Caco-2 (cell line): ENCODE measurements at regions not wholly inside any gene's neighbourhood (a gene's known extent, or its start where the extent isn't known, plus 50 kb on each side); places are given as distances from the start of the nearest gene placed in this dataset.

Experiments used
- BruUV-seq: library from RNA; stranded (reverse); fragments of 400-500 nt; replicated peaks from 2 replicates; lab custom pipeline; 2021; lab: Mats Ljungman, UMichigan
- CTCF ChIA-PET: fragments of 300-600 bp; sonication (Branson Sonifier 250); formaldehyde crosslinking; loops from one replicate; lab custom pipeline; 2022; ENCODE audit warnings: antibody characterized with exemption; lab: Charles Lee
- POLR2A ChIA-PET: fragments of 300-600 bp; sonication (Branson Sonifier 250); formaldehyde crosslinking; loops from one replicate; lab custom pipeline; 2022; ENCODE audit warnings: antibody characterized with exemption; lab: Charles Lee
- DNase-seq, 2 experiments: peaks; one replicate each; pipeline versions ENCODE4 v3.0.0 to v3.0.0-alpha.2; 2020 to 2022
- H3K27me3 ChIP-seq: replicated peaks from 2 replicates; pipeline ENCODE4 v1.6.0; 2011; ENCODE audit warnings: low read length; ENCODE audit not compliant: control insufficient read depth, insufficient read depth
- H3K36me3 ChIP-seq: 2 replicates; pipeline ENCODE4 v1.5.1; 2011; ENCODE audit warnings: low read length; ENCODE audit not compliant: control insufficient read depth, insufficient read depth
- H3K4me1 ChIP-seq: fragments of 250-450 bp; sonication (Bioruptor Pico); 2 replicates; pipeline ENCODE4 v1.5.1; 2020; ENCODE audit warnings: mild to moderate bottlenecking
- H3K4me3 ChIP-seq: 2 replicates; pipeline ENCODE4 v1.5.1; 2011; ENCODE audit warnings: low read depth, mild to moderate bottlenecking, control low read depth, low read length
- H3K9me3 ChIP-seq: fragments of 250-450 bp; sonication (Bioruptor Pico); 2 replicates; pipeline ENCODE4 v1.5.1; 2020; ENCODE audit warnings: mild to moderate bottlenecking, moderate library complexity
- H3K27ac Mint-ChIP-seq: one replicate; pipeline ENCODE4 v1.8.0; 2022; ENCODE audit warnings: mixed read lengths; ENCODE audit not compliant: unreplicated experiment
- H3K27me3 Mint-ChIP-seq: one replicate; pipeline ENCODE4 v1.8.0; 2022; ENCODE audit warnings: mixed read lengths; ENCODE audit not compliant: insufficient read depth, unreplicated experiment
- H3K36me3 Mint-ChIP-seq: one replicate; pipeline ENCODE4 v1.8.0; 2022; ENCODE audit warnings: mild to moderate bottlenecking, mixed read lengths; ENCODE audit not compliant: insufficient read depth, unreplicated experiment
- H3K4me1 Mint-ChIP-seq: one replicate; pipeline ENCODE4 v1.8.0; 2022; ENCODE audit warnings: low read depth, mixed read lengths; ENCODE audit not compliant: unreplicated experiment
- H3K4me3 Mint-ChIP-seq: one replicate; pipeline ENCODE4 v1.8.0; 2022; ENCODE audit warnings: mild to moderate bottlenecking, moderate library complexity, mixed read lengths; ENCODE audit not compliant: unreplicated experiment
- H3K9me3 Mint-ChIP-seq: one replicate; pipeline ENCODE4 v1.8.0; 2022; ENCODE audit warnings: mixed read lengths; ENCODE audit not compliant: unreplicated experiment
- intact Hi-C: fragments of 100-400 bp; cut with micrococcal nuclease; formaldehyde crosslinking; loops from one replicate; pipeline ENCODE4 v1.10.0; 2022; ENCODE audit not compliant: unreplicated experiment
- TF ChIP-seq, protein P1 (sequence below), 2 experiments: fragments of 200-600 bp in 1 of 2; IDR thresholded peaks; 1 replicate in 1 of 2; 2 replicates in 1 of 2; pipeline versions ENCODE4 v1.5.1 to v1.8.0; 2011 to 2022; ENCODE audit warnings: antibody characterized with exemption in 1 of 2, control low read depth in 1 of 2, inconsistent platforms in 1 of 2, low read depth in 1 of 2, low read length in 1 of 2, mild to moderate bottlenecking in 1 of 2, moderate library complexity in 1 of 2; ENCODE audit not compliant: insufficient read depth in 1 of 2, severe bottlenecking in 1 of 2, unreplicated experiment in 1 of 2

GRCh38 chr6:105705608-105706007 lies 302.7 kb upstream of the PREP start:
- Histone ChIP-seq H3K36me3 (no peaks in the 10 kb centered on the region), H3K9me3 (no peaks in the 10 kb centered on the region), H3K4me3 (no peak overlapping the region), H3K27me3 (no peaks in the 10 kb centered on the region), H3K4me1 (no peaks in the 10 kb centered on the region)
- Mint-ChIP-seq H3K9me3 (no peaks in the 10 kb centered on the region), H3K4me1 (no peaks in the 10 kb centered on the region), H3K27me3 (no peaks in the 10 kb centered on the region), H3K36me3 (no peaks in the 10 kb centered on the region), H3K4me3 (no peak overlapping the region), H3K27ac (no peak overlapping the region)
- DNase-seq, result no peak
- no TSS peak for BruUV-seq
- POLR2A ChIA-PET, result no interaction called here
- intact Hi-C loops, result no loop called here
- TF ChIP-seq, protein P1, sequence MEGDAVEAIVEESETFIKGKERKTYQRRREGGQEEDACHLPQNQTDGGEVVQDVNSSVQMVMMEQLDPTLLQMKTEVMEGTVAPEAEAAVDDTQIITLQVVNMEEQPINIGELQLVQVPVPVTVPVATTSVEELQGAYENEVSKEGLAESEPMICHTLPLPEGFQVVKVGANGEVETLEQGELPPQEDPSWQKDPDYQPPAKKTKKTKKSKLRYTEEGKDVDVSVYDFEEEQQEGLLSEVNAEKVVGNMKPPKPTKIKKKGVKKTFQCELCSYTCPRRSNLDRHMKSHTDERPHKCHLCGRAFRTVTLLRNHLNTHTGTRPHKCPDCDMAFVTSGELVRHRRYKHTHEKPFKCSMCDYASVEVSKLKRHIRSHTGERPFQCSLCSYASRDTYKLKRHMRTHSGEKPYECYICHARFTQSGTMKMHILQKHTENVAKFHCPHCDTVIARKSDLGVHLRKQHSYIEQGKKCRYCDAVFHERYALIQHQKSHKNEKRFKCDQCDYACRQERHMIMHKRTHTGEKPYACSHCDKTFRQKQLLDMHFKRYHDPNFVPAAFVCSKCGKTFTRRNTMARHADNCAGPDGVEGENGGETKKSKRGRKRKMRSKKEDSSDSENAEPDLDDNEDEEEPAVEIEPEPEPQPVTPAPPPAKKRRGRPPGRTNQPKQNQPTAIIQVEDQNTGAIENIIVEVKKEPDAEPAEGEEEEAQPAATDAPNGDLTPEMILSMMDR (IDR thresholded peaks at IDR 0.05; ENCODE audit: insufficient read depth in 1 of 2, low read depth in 1 of 2, low read length in 1 of 2, severe bottlenecking in 1 of 2, unreplicated experiment in 1 of 2), result no peak
- CTCF ChIA-PET, result no interaction called here

DNA sequence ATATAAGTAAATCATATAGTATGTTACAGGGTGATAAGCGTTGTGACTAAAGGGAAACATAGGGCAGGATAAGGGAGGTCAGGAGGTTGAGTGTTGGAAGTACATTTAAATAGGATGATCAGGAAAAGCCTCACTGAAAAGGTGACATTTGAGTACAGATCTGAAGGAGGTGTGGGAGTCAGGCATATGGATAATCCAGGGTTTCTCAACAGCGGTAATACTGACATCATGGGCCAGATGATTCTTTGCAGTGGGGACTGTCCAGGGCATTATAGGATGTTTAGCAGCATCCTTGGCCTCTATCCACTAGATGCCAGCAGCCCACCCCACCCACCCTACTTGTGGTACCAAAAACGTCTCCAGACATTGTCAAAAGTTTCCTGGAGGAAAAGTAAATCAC lies 292.6 kb upstream of the PREP start:
- POLR2A ChIA-PET, result no interaction called here
- CTCF ChIA-PET, result no interaction called here
- Mint-ChIP-seq H3K27ac (no peak overlapping the region), H3K4me1 (no peaks in the 10 kb centered on the region), H3K4me3 (no peak overlapping the region), H3K36me3 (no peaks in the 10 kb centered on the region), H3K9me3 (no peaks in the 10 kb centered on the region), H3K27me3 (peaks cover 4% of the 10 kb centered on the region)
- no peaks in the 10 kb centered on the region for H3K36me3 ChIP-seq
- BruUV-seq, result no TSS peak
- TF ChIP-seq, protein P1 (IDR thresholded peaks at IDR 0.05; ENCODE audit: insufficient read depth in 1 of 2, low read depth in 1 of 2, low read length in 1 of 2, severe bottlenecking in 1 of 2, unreplicated experiment in 1 of 2), result no peak
- no peak overlapping the region for H3K4me3 ChIP-seq
- intact Hi-C loops, result no loop called here
- no peaks in the 10 kb centered on the region for H3K9me3 ChIP-seq
- H3K4me1 ChIP-seq, result no peaks in the 10 kb centered on the region
- no peak for DNase-seq
- no peaks in the 10 kb centered on the region for H3K27me3 ChIP-seq

GRCh38 chr6:105692613-105693215 lies 289.8 kb upstream of the PREP start:
- no peaks in the 10 kb centered on the region for H3K4me1 Mint-ChIP-seq
- ChIA-PET POLR2A (no interaction called here), CTCF (no interaction called here)
- TF ChIP-seq, protein P1 (IDR thresholded peaks at IDR 0.05; ENCODE audit: insufficient read depth in 1 of 2, low read depth in 1 of 2, low read length in 1 of 2, severe bottlenecking in 1 of 2, unreplicated experiment in 1 of 2), result no peak
- H3K9me3 Mint-ChIP-seq, result peaks cover 7% of the 10 kb centered on the region
- Histone ChIP-seq H3K36me3 (no peaks in the 10 kb centered on the region), H3K9me3 (no peaks in the 10 kb centered on the region), H3K4me3 (no peak overlapping the region), H3K4me1 (no peaks in the 10 kb centered on the region), H3K27me3 (no peaks in the 10 kb centered on the region)
- H3K36me3 Mint-ChIP-seq, result no peaks in the 10 kb centered on the region
- no TSS peak for BruUV-seq
- H3K27me3 Mint-ChIP-seq, result peaks cover 4% of the 10 kb centered on the region
- intact Hi-C loops, result no loop called here
- no peak overlapping the region for H3K27ac Mint-ChIP-seq
- no peak overlapping the region for H3K4me3 Mint-ChIP-seq
- no peak for DNase-seq
